Keratinocyte (primary cell): ENCODE measurements at regions not wholly inside any gene's neighbourhood (a gene's known extent, or its start where the extent isn't known, plus 50 kb on each side); places are given as distances from the start of the nearest gene placed in this dataset.

Source experiments
- DNase-seq: peaks from one replicate; pipeline ENCODE4 v3.0.0-alpha.2; 2011; ENCODE audit warnings: low read depth, missing footprints, low spot score
- FAIRE-seq: peaks from 2 replicates; lab custom pipeline; 2011; peaks lifted over from hg19 to GRCh38; lab: Jason Lieb, UNC
- H2AFZ ChIP-seq: 2 replicates; pipeline ENCODE4 v1.6.0; 2012; ENCODE audit warnings: low read length, control low read depth, inconsistent platforms; ENCODE audit not compliant: control insufficient read depth
- H3K27ac ChIP-seq: 2 replicates; pipeline ENCODE4 v1.5.1; 2011; ENCODE audit warnings: low read length; ENCODE audit not compliant: control insufficient read depth, insufficient read depth
- H3K27me3 ChIP-seq: 3 replicates; pipeline ENCODE4 v1.6.0; 2011; ENCODE audit warnings: low read length; ENCODE audit not compliant: control insufficient read depth, insufficient read depth; ENCODE audit errors: extremely low read depth
- H3K36me3 ChIP-seq, 2 experiments: 2 replicates in 1 of 2; 3 replicates in 1 of 2; pipeline ENCODE4 v1.5.1; 2011; ENCODE audit warnings: low read length in 2 of 2, mild to moderate bottlenecking in 1 of 2; ENCODE audit not compliant: control insufficient read depth in 2 of 2, insufficient read depth in 2 of 2; ENCODE audit errors: extremely low read depth in 1 of 2
- H3K4me1 ChIP-seq: 3 replicates; pipeline ENCODE4 v1.5.1; 2011; ENCODE audit warnings: low read length; ENCODE audit not compliant: control insufficient read depth, insufficient read depth; ENCODE audit errors: extremely low read depth
- H3K4me2 ChIP-seq: 3 replicates; pipeline ENCODE4 v1.6.0; 2011; ENCODE audit warnings: low read depth, low read length; ENCODE audit not compliant: control insufficient read depth, insufficient read depth; ENCODE audit errors: extremely low read depth
- H3K4me3 ChIP-seq, 3 experiments: fragments of 200-600 bp in 1 of 3; sonication (generic) in 1 of 3; 2 replicates in 2 of 3; 3 replicates in 1 of 3; pipeline ENCODE4 v1.5.1; 2011 to 2016; ENCODE audit warnings: low read length in 3 of 3, mild to moderate bottlenecking in 3 of 3, control low read depth in 2 of 3, inconsistent platforms in 1 of 3, low read depth in 1 of 3, mixed read lengths in 1 of 3, mixed run types in 1 of 3, moderate library complexity in 1 of 3; ENCODE audit not compliant: control insufficient read depth in 2 of 3, insufficient read depth in 2 of 3; ENCODE audit errors: extremely low read depth in 1 of 3
- H3K79me2 ChIP-seq: 2 replicates; pipeline ENCODE4 v1.6.0; 2012; ENCODE audit warnings: low read length; ENCODE audit not compliant: control insufficient read depth, insufficient read depth
- H3K9ac ChIP-seq: 3 replicates; pipeline ENCODE4 v1.6.0; 2011; ENCODE audit warnings: low read length; ENCODE audit not compliant: control insufficient read depth, insufficient read depth; ENCODE audit errors: extremely low read depth
- H3K9me1 ChIP-seq: 3 replicates; pipeline ENCODE4 v1.6.0; 2011; ENCODE audit warnings: low read length; ENCODE audit not compliant: control insufficient read depth, insufficient read depth; ENCODE audit errors: extremely low read depth
- H3K9me3 ChIP-seq: 2 replicates; pipeline ENCODE4 v1.5.1; 2012; ENCODE audit warnings: low read depth, low read length; ENCODE audit not compliant: control insufficient read depth
- H4K20me1 ChIP-seq: 3 replicates; pipeline ENCODE4 v1.6.0; 2011; ENCODE audit warnings: low read length; ENCODE audit not compliant: control insufficient read depth, insufficient read depth; ENCODE audit errors: extremely low read depth
- EZH2 ChIP-seq: IDR thresholded peaks from one replicate; pipeline ENCODE4 v1.6.1; 2012; ENCODE audit warnings: inconsistent platforms, mild to moderate bottlenecking, low read length, moderate library complexity
- dilution Hi-C: fragments of 300-500 bp; cut with MboI; formaldehyde crosslinking; loops from one replicate; pipeline ENCODE4 v1.7.0; 2020; ENCODE audit warnings: low sequenced_read_pairs; ENCODE audit not compliant: extremely low pct_ligation_motif_present
- TF ChIP-seq, protein P1 (sequence below), 3 experiments: IDR thresholded peaks in 1 of 3; conservative IDR thresholded peaks in 1 of 3; optimal IDR thresholded peaks in 1 of 3; 2 replicates in 2 of 3; 3 replicates in 1 of 3; pipeline versions ENCODE3 to v1.5.1; 2011; ENCODE audit warnings: low read length in 3 of 3, mild to moderate bottlenecking in 3 of 3, moderate library complexity in 2 of 3, control low read depth in 1 of 3, inconsistent platforms in 1 of 3; ENCODE audit not compliant: insufficient read depth in 2 of 3; ENCODE audit errors: extremely low read depth in 1 of 3

GRCh38 chr10:3530346-3530745, 254.7 kb downstream of the KLF6 start:
- H3K4me2 ChIP-seq: peak overlapping the region; percentile 36

DNA sequence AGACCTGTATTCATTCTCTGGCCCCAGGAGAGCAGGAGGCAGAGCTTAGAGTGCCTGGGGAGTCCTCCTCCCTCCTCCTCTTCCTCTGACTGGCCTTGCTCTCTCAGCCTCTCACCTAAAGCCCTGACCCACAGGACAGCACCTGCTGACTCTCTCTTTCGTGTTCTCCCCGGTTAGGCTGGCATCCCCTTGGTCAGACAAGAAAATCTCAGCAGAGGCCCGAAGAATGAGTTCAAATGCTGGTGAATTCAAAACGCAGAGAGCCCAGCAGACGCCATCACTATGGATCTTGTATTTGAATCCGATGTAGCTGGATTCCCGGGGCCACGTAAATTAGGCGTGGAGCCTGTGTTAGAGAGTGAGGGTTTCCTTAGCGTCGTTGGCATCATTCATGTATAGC, 255.3 kb downstream of the KLF6 start:
- no peak for TF ChIP-seq EZH2
- TF ChIP-seq, protein P1, sequence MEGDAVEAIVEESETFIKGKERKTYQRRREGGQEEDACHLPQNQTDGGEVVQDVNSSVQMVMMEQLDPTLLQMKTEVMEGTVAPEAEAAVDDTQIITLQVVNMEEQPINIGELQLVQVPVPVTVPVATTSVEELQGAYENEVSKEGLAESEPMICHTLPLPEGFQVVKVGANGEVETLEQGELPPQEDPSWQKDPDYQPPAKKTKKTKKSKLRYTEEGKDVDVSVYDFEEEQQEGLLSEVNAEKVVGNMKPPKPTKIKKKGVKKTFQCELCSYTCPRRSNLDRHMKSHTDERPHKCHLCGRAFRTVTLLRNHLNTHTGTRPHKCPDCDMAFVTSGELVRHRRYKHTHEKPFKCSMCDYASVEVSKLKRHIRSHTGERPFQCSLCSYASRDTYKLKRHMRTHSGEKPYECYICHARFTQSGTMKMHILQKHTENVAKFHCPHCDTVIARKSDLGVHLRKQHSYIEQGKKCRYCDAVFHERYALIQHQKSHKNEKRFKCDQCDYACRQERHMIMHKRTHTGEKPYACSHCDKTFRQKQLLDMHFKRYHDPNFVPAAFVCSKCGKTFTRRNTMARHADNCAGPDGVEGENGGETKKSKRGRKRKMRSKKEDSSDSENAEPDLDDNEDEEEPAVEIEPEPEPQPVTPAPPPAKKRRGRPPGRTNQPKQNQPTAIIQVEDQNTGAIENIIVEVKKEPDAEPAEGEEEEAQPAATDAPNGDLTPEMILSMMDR (optimal IDR thresholded peaks at IDR 0.05 in 1 of 3, IDR thresholded peaks at IDR 0.05 in 1 of 3, conservative IDR thresholded peaks at IDR 0.05 in 1 of 3; ENCODE audit: extremely low read depth in 1 of 3, insufficient read depth in 2 of 3, low read length in 3 of 3): no peak
- Histone ChIP-seq H3K27me3 (no peaks in the 10 kb centered on the region), H3K9me3 (no peaks in the 10 kb centered on the region), H3K4me3 (no peak overlapping the region), H3K79me2 (no peaks in the 10 kb centered on the region), H2AFZ (no peak overlapping the region), H4K20me1 (no peaks in the 10 kb centered on the region), H3K4me1 (peaks cover 54% of the 10 kb centered on the region), H3K4me2 (no peak overlapping the region), H3K9ac (no peak overlapping the region), H3K36me3 (no peaks in the 10 kb centered on the region), H3K27ac (no peak overlapping the region), H3K9me1 (no peaks in the 10 kb centered on the region)
- no peak for FAIRE-seq
- DNase-seq: no peak
- dilution Hi-C loops: no loop called here

More at GRCh38 chr10:3530346-3530745, 254.7 kb downstream of the KLF6 start:
- dilution Hi-C loops: no loop called here
- peak overlapping the region; percentile 57 for H3K27ac ChIP-seq
- peak; percentile 54 for DNase-seq
- H4K20me1 ChIP-seq: no peaks in the 10 kb centered on the region
- H3K4me1 ChIP-seq: peaks cover 54% of the 10 kb centered on the region
- no peak for TF ChIP-seq EZH2
- TF ChIP-seq, protein P1 (optimal IDR thresholded peaks at IDR 0.05 in 1 of 3, IDR thresholded peaks at IDR 0.05 in 1 of 3, conservative IDR thresholded peaks at IDR 0.05 in 1 of 3; ENCODE audit: extremely low read depth in 1 of 3, insufficient read depth in 2 of 3, low read length in 3 of 3): no peak
- no peak overlapping the region for H3K9ac ChIP-seq
- no peak overlapping the region for H3K4me3 ChIP-seq
- no peaks in the 10 kb centered on the region for H3K36me3 ChIP-seq
- no peaks in the 10 kb centered on the region for H3K9me3 ChIP-seq
- no peak overlapping the region for H2AFZ ChIP-seq
- no peak for FAIRE-seq
- no peaks in the 10 kb centered on the region for H3K27me3 ChIP-seq
- no peaks in the 10 kb centered on the region for H3K9me1 ChIP-seq
- no peaks in the 10 kb centered on the region for H3K79me2 ChIP-seq
